ENCODE measurements at regions not wholly inside any gene's neighbourhood (a gene's known extent, or its start where the extent isn't known, plus 50 kb on each side); places are given as distances from the start of the nearest gene placed in this dataset.
"Not testable (repeated sequence)": the region's sequence is repeated elsewhere in the genome, so short reads cannot be mapped to it uniquely, and the experiment has no call there.

DNA sequence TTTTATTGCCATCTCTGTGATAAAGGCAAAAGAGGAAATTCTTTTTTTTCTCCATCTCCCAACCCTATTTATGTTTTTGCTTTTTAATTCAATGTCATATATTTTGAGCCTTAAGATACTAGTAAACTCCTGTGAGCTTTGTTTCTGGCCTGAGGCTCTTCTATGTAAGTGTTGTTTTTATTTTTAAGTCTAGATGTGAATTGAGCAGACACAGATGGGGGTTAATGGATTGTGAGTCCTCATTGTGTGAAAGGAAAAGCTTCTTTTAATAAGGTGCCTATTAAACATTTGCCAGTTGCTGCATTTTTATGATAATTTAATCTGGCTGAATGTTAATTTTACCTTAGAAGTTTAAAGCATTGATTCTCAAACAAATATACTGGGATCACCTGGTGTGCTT, 2337.9 kb upstream of the RAG2 start:
- no peak overlapping the region for H3K4me3 ChIP-seq (ENCODE audit: low read depth, low read length)
- TF ChIP-seq, protein P1, sequence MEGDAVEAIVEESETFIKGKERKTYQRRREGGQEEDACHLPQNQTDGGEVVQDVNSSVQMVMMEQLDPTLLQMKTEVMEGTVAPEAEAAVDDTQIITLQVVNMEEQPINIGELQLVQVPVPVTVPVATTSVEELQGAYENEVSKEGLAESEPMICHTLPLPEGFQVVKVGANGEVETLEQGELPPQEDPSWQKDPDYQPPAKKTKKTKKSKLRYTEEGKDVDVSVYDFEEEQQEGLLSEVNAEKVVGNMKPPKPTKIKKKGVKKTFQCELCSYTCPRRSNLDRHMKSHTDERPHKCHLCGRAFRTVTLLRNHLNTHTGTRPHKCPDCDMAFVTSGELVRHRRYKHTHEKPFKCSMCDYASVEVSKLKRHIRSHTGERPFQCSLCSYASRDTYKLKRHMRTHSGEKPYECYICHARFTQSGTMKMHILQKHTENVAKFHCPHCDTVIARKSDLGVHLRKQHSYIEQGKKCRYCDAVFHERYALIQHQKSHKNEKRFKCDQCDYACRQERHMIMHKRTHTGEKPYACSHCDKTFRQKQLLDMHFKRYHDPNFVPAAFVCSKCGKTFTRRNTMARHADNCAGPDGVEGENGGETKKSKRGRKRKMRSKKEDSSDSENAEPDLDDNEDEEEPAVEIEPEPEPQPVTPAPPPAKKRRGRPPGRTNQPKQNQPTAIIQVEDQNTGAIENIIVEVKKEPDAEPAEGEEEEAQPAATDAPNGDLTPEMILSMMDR (IDR thresholded peaks at IDR 0.05; ENCODE audit: low read depth, low read length): no peak

DNA sequence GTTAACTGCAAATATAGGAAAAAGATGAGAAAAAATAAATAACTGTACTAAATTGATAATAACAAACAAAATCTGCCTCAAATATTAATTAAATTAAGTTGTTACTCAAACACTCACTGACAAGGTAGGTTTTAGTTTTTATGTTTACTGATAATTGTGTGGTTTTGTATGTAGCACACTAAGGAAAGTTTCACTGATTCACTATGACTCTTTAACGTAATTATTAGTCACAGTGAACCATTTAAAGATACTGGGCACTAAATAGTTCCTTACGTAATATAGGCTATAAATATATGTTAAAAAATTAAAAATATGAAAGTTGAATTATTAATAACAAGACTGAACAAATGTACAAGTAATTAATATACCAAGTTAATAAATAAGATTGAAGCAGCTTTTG, 2330.0 kb upstream of the RAG2 start:
- TF ChIP-seq, protein P1 (IDR thresholded peaks at IDR 0.05; ENCODE audit: low read depth, low read length): no peak

DNA sequence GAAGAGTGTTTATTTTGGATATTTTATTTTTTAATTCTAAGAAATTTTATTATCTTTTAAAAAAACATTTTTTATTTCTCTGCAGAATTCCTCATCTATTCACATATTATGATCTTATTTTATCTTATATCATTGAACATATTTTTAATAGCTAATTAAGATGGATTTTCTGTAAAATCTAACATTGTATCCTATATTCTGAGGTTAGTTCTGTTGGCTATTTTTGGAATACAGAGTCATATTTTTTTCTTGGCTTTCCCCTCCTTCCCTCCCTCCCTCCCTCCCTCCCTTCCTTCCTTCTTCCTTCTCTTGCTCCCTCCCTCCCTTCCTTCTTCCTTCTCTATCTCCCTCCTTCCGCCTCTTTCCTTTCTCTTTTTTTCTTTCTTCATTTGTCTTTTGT, 2326.6 kb upstream of the RAG2 start:
- no peak overlapping the region for H3K4me3 ChIP-seq (ENCODE audit: low read depth, low read length)
- TF ChIP-seq, protein P1 (IDR thresholded peaks at IDR 0.05; ENCODE audit: low read depth, low read length): no peak

More for the DNA sequence above, 2330.0 kb upstream of the RAG2 start:
- no peak overlapping the region for H3K4me3 ChIP-seq (ENCODE audit: low read depth, low read length)

DNA sequence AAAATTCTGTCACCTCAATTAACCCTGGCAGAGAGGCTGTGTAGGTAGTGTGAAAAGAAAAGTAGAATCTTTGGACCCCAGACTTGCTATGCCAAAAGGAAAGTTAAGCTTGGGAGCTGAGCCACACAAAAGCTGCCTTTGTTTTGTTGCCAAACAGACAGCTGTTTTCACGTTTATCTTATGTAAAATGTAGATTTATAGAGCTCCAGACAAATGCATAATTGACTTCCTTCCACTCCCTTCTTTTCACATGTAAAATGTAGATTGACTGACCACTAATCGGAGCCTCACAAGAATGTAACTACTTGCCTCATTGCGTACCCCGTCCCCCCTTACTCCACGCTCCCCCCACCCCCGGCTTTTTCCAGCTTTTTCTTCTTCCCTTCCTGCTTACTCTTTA, 2302.2 kb upstream of the RAG2 start:
- TF ChIP-seq, protein P1 (IDR thresholded peaks at IDR 0.05; ENCODE audit: low read depth, low read length): no peak
- H3K4me3 ChIP-seq (ENCODE audit: low read depth, low read length): no peak overlapping the region

DNA sequence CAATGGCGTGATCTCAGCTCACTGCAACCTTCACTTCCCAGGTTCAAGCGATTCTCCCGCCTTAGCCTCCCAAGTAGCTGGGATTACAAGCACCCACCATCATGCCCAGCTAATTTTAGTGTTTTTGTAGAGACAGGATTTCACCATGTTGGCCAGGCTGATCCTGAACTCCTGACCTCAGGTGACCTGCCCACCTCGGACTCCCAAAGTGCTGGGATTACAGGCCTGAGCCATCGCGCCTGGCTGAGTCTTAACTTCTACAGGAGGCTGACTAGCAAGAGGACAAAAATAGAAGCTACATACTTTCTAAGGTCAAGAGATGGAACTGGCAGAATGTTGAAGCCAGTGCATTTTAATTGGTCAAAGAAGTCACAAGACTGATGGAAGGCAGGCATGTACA, 2296.2 kb upstream of the RAG2 start:
- H3K4me3 ChIP-seq (ENCODE audit: low read depth, low read length): not testable (repeated sequence)

DNA sequence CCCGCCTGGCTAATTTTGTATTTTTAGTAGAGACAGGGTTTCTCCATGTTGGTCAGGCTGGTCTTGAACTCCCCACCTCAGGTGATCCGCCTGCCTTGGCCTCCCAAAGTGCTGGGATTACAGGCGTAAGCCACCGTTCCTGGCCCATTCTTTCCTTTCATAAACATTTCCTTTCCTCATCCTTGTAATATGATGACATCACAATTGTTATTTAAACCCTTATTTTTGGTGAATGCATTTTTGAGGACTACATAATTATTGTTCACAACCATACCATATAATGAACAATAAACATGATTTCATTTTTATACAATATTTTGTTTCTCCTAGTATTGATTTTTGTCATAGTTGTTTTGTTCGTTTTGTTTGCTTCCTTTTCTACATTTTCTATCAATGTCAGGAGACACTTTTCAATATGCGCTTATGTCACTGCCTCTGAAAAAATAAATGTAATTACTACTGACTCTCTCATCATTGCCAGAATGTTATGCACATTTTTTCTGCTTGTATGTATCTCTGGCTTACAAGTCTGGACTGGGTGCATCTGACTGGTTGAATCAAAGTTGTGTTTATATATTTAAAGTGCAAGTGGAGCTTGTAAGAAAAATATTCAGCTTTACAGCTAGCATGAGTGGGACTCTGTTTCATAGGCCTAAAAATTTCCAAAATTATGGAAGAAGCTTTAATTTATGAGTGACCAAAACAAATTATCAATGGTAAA, 2286.3 kb upstream of the RAG2 start:
- TF ChIP-seq, protein P1 (IDR thresholded peaks at IDR 0.05; ENCODE audit: low read depth, low read length): no peak
- no peak overlapping the region for H3K4me3 ChIP-seq (ENCODE audit: low read depth, low read length)

DNA sequence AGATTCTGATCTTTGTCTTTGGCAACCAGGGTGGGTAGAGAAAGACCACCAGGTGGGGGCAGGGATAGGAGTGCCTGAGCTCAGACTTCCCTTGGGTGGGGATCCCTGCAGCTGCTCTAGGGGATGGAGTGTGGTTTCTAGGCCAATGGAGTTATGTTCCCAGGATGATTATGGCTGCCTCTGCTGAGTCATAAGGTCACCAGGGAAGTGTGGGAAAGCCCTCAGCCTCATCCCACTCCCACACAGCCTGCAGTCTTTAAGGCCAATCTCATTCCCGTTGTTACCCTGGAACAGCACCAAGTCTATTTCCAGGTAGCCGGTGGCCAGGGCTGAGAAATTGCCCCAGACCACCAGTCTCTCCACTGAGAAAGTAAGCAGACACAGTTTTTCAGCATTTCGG, 2269.3 kb upstream of the RAG2 start:
- TF ChIP-seq, protein P1 (IDR thresholded peaks at IDR 0.05; ENCODE audit: low read depth, low read length): no peak
- H3K4me3 ChIP-seq (ENCODE audit: low read depth, low read length): no peak overlapping the region

DNA sequence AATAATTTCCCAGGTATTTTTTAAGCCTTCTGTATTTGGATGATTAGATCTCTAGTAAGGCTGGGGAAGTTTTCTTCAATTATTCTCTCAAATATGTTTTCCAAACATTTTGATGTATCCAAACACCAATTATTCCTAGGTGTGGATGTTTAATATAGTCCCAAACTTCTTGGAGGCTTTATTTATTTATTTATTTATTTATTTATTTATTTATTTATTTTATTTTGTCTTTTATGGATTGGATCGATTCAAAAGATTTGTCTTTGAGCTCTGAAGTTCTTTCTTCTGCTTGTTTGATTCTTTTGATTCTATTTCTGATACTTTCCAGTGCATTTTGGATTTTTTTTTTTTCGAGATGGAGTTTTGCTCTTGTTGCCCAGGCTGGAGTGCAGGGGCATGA, 2267.9 kb upstream of the RAG2 start:
- no peak overlapping the region for H3K4me3 ChIP-seq (ENCODE audit: low read depth, low read length)
- TF ChIP-seq, protein P1 (IDR thresholded peaks at IDR 0.05; ENCODE audit: low read depth, low read length): no peak

All from WI38 (cell line).